HG02852 (cell line): ENCODE measurements at regions not wholly inside any gene's neighbourhood (a gene's known extent, or its start where the extent isn't known, plus 50 kb on each side); places are given as distances from the start of the nearest gene placed in this dataset.

Source experiments
- ATAC-seq: cut with Tn5 transposase; IDR thresholded peaks from one replicate; pipeline ENCODE4 v1.9.1; 2021; ENCODE audit warnings: mild to moderate bottlenecking, moderate library complexity; ENCODE audit not compliant: unreplicated experiment

DNA sequence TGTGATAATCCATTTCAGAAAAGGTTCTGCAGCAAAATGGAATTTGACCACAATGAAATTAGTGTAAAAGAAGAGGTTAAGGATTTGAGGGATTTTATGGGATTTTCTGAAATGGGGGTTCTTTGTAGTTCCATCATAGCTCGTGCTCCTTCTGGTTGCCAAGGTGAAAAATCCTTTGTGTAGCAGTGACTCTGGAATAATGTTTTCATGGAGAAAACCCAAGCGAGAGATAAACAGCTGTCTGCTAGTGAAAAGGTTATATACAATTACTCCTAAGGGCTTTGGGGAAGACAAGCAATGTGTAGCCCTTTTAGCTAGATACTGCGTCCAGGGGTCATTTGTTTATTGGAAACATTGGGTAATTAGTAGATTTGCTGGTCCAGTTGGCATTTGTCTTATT lies 453.2 kb upstream of the DEPDC1 start:
- ATAC-seq: no peak

DNA sequence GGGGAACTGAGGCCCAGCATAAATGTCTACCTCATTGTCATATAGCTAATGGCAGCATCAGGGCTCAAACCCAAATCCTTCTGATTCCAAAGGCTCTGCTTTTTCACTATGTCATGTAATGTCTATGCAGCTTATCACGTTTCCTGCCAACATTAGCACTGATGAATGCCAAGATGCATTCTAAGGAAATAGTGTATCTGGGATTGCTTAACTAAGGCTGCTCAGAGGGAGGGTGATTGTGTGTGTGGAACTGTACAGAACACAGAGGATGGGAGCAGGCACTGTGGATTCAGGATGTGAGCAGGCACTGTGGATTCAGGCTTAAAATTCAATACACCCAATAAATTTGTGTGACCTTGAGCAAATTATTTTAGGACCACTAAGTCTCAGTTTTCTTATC lies 456.4 kb upstream of the DEPDC1 start:
- no peak for ATAC-seq

DNA sequence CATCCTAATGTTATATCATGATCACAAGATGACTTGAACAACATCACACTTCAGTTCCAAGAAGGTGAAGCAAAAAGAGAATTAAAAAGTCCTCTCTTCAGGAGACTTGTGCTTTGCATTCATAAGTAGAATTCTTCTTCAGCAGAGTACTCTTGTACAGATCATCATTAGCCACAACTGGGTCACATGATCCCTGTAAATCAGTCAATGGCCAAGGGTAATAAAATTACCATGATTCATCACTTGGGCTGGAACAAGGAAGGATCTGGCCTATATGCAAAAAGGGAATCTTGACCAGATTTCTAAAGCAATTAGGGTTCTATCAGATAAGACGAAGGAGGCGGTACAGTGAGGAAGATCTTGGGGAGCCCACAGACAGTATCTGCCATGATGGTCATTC lies 458.0 kb upstream of the DEPDC1 start:
- no peak for ATAC-seq

DNA sequence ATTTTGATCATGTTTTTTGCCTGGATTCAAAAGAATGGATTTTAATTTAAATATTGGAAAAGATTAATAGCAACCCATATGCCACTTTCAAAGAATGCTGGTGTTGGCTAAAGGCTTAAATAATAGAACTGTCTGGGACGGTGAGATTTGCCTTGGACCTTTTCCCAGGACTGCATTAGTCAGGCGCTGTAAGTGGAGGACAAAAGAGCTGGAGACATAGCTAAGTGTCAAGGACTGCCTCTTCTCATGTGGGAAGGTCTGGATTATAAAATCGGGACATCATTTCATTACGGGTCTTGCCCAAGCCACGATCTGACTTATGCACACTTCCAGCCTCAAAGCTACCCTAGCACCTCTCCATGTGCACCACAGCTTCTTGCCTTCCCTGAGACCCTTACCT lies 458.5 kb upstream of the DEPDC1 start:
- ATAC-seq: no peak

DNA sequence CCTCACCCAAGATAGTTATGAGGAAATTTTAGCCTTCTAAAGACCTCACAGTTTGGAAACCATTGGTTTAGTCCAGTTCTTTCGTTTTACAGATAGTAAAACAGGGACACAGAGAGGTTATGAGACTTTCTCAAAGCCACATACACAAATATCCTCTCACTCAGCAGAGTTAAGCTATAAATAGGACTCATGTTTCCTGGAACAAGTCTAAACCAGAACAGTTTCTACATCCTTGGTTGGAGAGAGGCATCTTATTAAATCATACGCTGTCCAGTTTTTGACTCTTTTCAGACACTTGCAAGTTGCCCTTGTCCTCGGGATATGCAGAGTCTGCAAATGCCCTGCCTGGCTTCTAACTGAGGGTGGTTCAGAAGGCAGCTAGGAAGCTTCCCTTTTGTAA lies 462.1 kb upstream of the DEPDC1 start:
- no peak for ATAC-seq

GRCh38 chr1:68959461-68960030 lies 462.7 kb upstream of the DEPDC1 start:
- ATAC-seq: no peak

DNA sequence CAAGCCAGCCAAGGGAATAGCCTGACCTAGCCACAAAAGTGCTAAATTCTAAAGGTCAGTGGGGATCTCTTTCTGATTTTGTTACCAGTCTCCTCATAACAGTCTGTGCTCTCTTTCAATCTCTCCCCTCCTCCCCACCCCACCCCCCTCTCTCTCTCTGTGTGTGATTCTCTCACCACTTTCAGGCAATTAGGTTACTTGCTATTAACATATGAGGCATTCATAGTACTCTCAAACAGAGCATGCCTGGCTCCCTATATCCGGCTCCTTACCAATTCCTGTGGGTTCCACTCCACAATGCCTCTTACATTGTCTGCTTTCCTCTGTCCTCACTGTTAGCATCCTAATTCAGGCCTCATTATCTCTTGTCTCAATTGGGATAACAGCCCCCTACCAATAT lies 464.3 kb upstream of the DEPDC1 start:
- no peak for ATAC-seq

DNA sequence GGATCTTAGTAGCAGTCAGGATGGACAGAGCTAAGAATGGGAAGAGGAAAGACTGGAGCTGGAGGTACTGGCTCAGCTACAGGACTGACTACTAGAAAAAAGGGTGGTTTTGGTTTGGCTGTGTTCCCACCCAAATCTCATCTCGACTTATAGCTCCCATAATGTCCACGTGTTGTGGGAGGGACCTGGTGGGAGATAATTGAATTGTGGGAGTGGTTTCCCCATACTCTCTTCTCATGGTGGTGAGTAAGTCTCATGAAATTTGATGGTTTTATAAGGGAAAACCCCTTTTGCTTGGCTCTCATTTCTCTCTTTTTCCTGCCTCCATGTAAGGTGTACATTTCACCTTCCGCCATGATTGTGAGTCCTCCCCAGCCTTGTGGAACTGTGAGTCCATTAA lies 466.5 kb upstream of the DEPDC1 start:
- ATAC-seq: no peak

DNA sequence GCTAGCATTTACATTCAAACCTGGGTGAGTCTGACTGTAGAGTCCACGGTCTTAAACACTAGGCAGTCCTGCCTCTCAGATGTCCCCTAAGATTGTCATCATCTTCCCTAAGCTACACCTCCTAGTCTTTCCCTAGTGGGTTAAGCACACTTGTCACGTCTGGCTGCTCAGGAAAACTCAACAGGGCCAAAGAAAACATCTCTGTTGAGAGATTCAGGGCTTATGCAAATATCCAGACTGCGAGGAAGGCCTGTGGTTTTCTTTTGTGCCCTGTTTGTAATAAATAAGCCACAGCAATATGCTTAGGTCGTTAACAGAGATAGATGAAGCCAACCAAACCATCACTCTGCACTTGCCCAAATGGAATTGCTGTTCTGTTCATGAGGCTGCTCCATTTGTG lies 472.6 kb upstream of the DEPDC1 start:
- no peak for ATAC-seq

DNA sequence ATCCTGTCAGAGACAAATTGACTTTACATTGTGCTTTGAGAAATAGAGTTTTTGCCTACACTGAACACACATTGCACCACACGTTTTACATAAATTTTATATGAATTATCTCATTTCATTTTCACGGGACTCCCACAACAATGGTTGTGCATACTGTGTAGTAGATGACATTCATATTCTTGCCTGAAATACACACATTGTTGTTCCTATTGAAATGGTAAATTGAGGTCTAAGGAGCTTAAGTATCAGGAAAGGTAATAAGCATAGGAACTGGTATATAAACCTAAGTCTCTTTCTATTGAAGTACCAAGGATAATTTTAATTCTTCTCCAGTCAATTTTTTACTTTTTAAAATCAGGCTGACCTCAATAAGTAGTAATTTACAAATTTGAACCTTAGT lies 473.7 kb upstream of the DEPDC1 start:
- ATAC-seq: no peak

- no peak for ATAC-seq
Observed at GRCh38 chr1:68973459-68974244, 476.8 kb upstream of the DEPDC1 start.

- ATAC-seq: no peak
Observed at GRCh38 chr1:68974447-68974846, 477.6 kb upstream of the DEPDC1 start.

- ATAC-seq: no peak
Observed at GRCh38 chr1:68975212-68975933, 478.5 kb upstream of the DEPDC1 start.

GRCh38 chr1:68976916-68977610 lies 480.2 kb upstream of the DEPDC1 start:
- ATAC-seq: no peak

- no peak for ATAC-seq
Observed at GRCh38 chr1:68979891-68980290, 483.0 kb upstream of the DEPDC1 start.

GRCh38 chr1:68984289-68984688 lies 487.4 kb upstream of the DEPDC1 start:
- no peak for ATAC-seq

GRCh38 chr1:68994096-68994495 lies 497.2 kb upstream of the DEPDC1 start:
- no peak for ATAC-seq

- ATAC-seq: no peak
Observed at GRCh38 chr1:69016468-69016867, 519.6 kb upstream of the DEPDC1 start.

DNA sequence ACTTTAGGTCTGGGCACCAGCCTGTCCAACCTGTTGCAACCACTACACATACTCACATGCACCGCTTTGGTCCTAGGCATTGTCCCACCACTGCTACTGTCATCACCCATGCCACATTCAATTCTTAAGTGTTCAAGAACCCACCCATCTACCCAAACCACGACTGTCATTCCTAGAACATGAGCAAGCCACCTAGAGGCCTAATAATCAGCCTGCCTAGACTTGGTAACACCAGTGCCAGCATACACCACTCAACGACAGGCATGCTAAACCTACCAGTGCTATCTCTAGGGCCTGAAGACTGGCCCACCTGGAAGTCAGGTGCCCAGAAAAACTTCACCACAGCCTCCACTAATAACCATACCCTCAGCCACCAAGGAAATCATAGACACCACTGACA lies 532.8 kb upstream of the DEPDC1 start:
- ATAC-seq: no peak

DNA sequence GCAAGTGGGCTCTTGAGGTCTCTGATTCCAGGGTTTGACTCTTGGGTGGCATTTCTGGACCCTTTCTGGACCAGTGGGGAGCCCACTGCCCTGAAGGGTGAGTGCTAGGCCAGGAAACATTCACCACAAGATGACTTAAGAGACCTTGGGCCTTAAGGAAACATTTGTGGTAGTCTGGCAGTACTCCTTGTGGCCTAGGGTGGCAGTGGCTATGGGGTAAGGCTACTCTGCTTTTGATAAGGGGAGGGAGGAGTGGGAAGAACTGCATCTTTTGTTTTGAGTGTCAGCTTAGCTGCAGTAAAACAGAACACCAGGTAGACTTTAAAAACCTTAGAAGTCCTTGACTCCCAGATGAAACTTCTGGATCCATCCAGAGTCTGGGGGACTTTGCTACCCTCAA lies 529.3 kb upstream of the LRRC7 start:
- no peak for ATAC-seq

DNA sequence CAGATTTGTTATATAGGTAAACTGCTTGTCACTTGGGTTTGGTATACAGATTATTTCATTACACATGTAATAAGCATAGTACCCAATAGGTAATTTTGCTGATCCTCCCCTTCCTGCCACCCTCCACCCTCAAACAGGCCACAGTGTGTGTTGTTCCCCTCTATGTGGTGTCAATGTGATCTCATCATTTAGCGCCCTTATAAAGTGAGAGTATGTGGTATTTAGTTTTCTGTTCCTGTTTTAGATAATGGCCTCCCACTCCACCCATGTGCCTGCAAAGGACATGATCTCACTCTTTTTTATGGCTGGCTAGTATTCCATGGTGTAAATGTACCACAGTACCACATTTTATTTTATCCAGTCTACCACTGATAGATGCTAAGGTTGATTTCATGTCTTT lies 522.1 kb upstream of the LRRC7 start:
- no peak for ATAC-seq

DNA sequence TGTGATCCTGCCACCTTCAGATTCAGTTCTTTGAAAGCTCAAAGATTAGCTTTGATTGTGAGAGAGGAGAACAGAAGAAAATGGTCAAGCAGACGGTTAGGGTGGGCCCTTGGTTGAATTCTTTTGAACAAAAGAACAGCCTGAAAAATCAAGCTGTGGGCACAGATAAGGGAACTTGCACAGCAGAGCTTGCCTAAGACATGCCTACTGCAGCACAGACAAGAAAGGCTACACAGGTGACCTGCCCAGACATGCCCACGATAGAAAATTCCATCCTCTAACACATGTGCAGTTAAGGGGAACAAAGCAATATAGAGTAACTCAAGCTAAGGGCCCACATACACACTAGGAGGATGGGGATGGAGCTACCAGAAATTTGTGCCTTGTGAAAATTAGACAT lies 512.5 kb upstream of the LRRC7 start:
- no peak for ATAC-seq
